Spleen (tissue), 11 donors: ENCODE measurements at regions not wholly inside any gene's neighbourhood (a gene's known extent, or its start where the extent isn't known, plus 50 kb on each side); places are given as distances from the start of the nearest gene placed in this dataset.
"Not testable (repeated sequence)": the region's sequence is repeated elsewhere in the genome, so short reads cannot be mapped to it uniquely, and the experiment has no call there.

Experiments used
- DNase-seq: peaks from one replicate; pipeline ENCODE4 v3.0.0-alpha.2; 2020
- H3K27ac ChIP-seq, 8 donors: fragments of 200-600 bp; sonication (generic) in 7 of 8; 1 replicate in 4 of 8; 2 replicates in 4 of 8; pipeline versions ENCODE4 v1.5.0 to v1.8.0; 2016 to 2021; ENCODE audit warnings: inconsistent platforms in 4 of 8, mild to moderate bottlenecking in 4 of 8, moderate library complexity in 1 of 8
- H3K27me3 ChIP-seq, 7 donors: fragments of 200-600 bp; sonication (generic) in 6 of 7; replicated peaks in 1 of 7; 1 replicate in 4 of 7; 2 replicates in 3 of 7; pipeline versions ENCODE4 v1.5.0 to v1.8.0; 2016 to 2021; ENCODE audit warnings: inconsistent platforms in 3 of 7, mild to moderate bottlenecking in 1 of 7
- H3K36me3 ChIP-seq, 6 donors: fragments of 200-600 bp; sonication (generic) in 5 of 6; 1 replicate in 4 of 6; 2 replicates in 2 of 6; pipeline versions ENCODE4 v1.5.0 to v1.8.0; 2016 to 2021; ENCODE audit warnings: inconsistent platforms in 2 of 6
- H3K4me1 ChIP-seq, 6 donors: fragments of 200-600 bp; sonication (generic) in 5 of 6; 1 replicate in 3 of 6; 2 replicates in 3 of 6; pipeline versions ENCODE4 v1.5.0 to v1.8.0; 2016 to 2021; ENCODE audit warnings: inconsistent platforms in 3 of 6
- H3K4me3 ChIP-seq, 8 donors: fragments of 200-600 bp; sonication (generic) in 7 of 8; 1 replicate in 4 of 8; 2 replicates in 4 of 8; pipeline versions ENCODE4 v1.5.0 to v1.8.0; 2016 to 2021; ENCODE audit warnings: inconsistent platforms in 4 of 8, mild to moderate bottlenecking in 4 of 8, moderate library complexity in 2 of 8
- H3K9me3 ChIP-seq, 8 donors: fragments of 200-600 bp; sonication (generic) in 7 of 8; 1 replicate in 4 of 8; 2 replicates in 4 of 8; pipeline versions ENCODE4 v1.5.0 to v1.8.0; 2016 to 2021; ENCODE audit warnings: inconsistent platforms in 4 of 8
- POLR2A ChIP-seq, 3 donors: fragments of 450-650 bp; IDR thresholded peaks; one replicate each; pipeline ENCODE4 v1.5.1; 2017; ENCODE audit warnings: antibody characterized with exemption in 3 of 3, mild to moderate bottlenecking in 1 of 3
- POLR2AphosphoS5 ChIP-seq, 3 donors: sonication (generic); formaldehyde crosslinking; IDR thresholded peaks; one replicate each; pipeline ENCODE4 v1.5.1; 2017; ENCODE audit warnings: antibody characterized with exemption in 3 of 3
- WGBS, 5 donors: extraction: QIAGEN DNeasy Blood & Tissue Kit in 3 of 5; methylation state at CpG; one replicate each; pipeline versions ENCODE4 v1.1.5 to v1.1.7; 2013 to 2018; 5-methylcytosine and 5-hydroxymethylcytosine counted together
- intact Hi-C: fragments of 100-400 bp; cut with DNase I; formaldehyde crosslinking; loops from one replicate; pipeline ENCODE4 v1.15.0; 2023; ENCODE audit warnings: low total_unique reads
- TF ChIP-seq, protein P1 (sequence below), 11 experiments: fragments of 200-600 bp in 7 of 11; fragments of 450-650 bp in 4 of 11; sonication (generic) in 4 of 11; IDR thresholded peaks in 8 of 11; conservative IDR thresholded peaks in 3 of 11; 1 replicate in 7 of 11; 2 replicates in 4 of 11; pipeline versions ENCODE4 v1.4.0 to v1.8.0; 2016 to 2021; ENCODE audit warnings: antibody characterized with exemption in 11 of 11, inconsistent platforms in 4 of 11, mild to moderate bottlenecking in 1 of 11
- donor health status: healthy with polysubstance abuse.
- donor health status: DM: no; HTN: no; CAD: no; lungs with moderate emphysema.
- donor health status: DM: no; HTN: no; CAD: no.
- donor health status: Bipolar disorder and iron deficiency.
- donor health status: healthy.
- donor health status: DM: no; HTN: no; CAD: no.
- donor health status: DM: yes; HTN: yes; CAD: no.

DNA sequence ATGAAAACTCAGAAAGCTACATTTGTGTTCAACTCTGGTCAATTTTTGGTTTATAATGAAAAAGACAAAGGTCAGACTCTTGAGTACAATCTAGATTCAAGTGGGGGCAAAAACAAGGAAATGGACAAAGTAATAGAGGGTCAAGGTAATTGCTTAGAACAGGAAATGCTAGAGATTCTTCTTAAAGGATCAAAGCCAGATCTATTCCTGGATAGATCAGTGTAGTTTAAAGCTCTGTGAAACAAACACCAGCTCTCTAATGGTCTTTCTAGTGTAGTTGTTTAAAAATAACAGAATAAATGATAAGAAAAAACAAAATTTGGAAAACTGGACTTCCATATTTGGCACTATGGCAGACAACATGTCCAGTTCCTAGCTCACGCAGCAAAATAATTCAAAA lies 70.7 kb upstream of the SLC8A3 start:
- DNase-seq, result no peak
- H3K27me3 ChIP-seq, result peaks cover 0 to 59% (median 22%) of the 10 kb centered on the region in 7 donors

DNA sequence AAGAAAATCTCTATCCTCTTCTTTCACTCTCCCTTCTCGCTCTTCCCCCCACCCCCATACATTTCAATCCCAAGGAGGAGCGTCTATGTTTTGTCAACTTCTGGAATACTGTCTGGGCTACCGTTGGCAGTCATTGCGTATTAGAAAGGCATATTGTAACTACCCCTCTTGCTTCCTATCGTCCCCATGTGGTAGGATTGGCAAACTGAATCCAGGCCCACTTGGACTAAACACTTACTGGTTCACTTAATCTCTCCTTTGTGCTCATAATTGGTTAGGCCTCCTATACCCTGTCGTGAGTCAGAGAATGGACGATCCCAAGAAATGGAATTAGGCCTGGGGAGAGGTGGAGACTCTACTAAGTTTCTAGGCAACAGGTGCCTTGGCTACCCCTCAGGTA lies 68.8 kb upstream of the SLC8A3 start:
- no peak overlapping the region for H3K27ac ChIP-seq
- no peak for DNase-seq
- intact Hi-C loops, result no loop called here
- WGBS, 5 donors, result 61 to 77% (median 67%) methylated on average over 7 of the region's 7 CpGs
- H3K27me3 ChIP-seq, result peaks cover 0 to 62% (median 35%) of the 10 kb centered on the region in 7 donors
- H3K9me3 ChIP-seq, result peaks cover 0 to 10% (median 0%) of the 10 kb centered on the region in 8 donors
- no peak overlapping the region for H3K4me3 ChIP-seq
- TF ChIP-seq POLR2AphosphoS5 (IDR thresholded peaks at IDR 0.05), result no peak
- TF ChIP-seq, protein P1, sequence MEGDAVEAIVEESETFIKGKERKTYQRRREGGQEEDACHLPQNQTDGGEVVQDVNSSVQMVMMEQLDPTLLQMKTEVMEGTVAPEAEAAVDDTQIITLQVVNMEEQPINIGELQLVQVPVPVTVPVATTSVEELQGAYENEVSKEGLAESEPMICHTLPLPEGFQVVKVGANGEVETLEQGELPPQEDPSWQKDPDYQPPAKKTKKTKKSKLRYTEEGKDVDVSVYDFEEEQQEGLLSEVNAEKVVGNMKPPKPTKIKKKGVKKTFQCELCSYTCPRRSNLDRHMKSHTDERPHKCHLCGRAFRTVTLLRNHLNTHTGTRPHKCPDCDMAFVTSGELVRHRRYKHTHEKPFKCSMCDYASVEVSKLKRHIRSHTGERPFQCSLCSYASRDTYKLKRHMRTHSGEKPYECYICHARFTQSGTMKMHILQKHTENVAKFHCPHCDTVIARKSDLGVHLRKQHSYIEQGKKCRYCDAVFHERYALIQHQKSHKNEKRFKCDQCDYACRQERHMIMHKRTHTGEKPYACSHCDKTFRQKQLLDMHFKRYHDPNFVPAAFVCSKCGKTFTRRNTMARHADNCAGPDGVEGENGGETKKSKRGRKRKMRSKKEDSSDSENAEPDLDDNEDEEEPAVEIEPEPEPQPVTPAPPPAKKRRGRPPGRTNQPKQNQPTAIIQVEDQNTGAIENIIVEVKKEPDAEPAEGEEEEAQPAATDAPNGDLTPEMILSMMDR (IDR thresholded peaks at IDR 0.05 in 8 of 11, conservative IDR thresholded peaks at IDR 0.05 in 3 of 11), result peak in 6 of 11 experiments; percentile 5 to 27 (median 15)
- H3K36me3 ChIP-seq, result no peaks in the 10 kb centered on the region
- H3K4me1 ChIP-seq, result peaks cover 0 to 7% (median 2%) of the 10 kb centered on the region in 6 donors

More for the DNA sequence above, 70.7 kb upstream of the SLC8A3 start:
- H3K9me3 ChIP-seq, result peaks cover 0 to 6% (median 0%) of the 10 kb centered on the region in 8 donors
- H3K36me3 ChIP-seq, result no peaks in the 10 kb centered on the region
- no peak overlapping the region for H3K4me3 ChIP-seq
- no peak for TF ChIP-seq POLR2A (IDR thresholded peaks at IDR 0.05)
- TF ChIP-seq POLR2AphosphoS5 (IDR thresholded peaks at IDR 0.05), result no peak
- TF ChIP-seq, protein P1 (IDR thresholded peaks at IDR 0.05 in 8 of 11, conservative IDR thresholded peaks at IDR 0.05 in 3 of 11), result no peak
- 84 to 95% (median 89%) methylated on average over 1 of the region's 1 CpG for WGBS, 5 donors
- no peak overlapping the region for H3K27ac ChIP-seq
- intact Hi-C loops, result no loop called here
- H3K4me1 ChIP-seq, result peaks cover 0 to 5% (median 1%) of the 10 kb centered on the region in 6 donors

DNA sequence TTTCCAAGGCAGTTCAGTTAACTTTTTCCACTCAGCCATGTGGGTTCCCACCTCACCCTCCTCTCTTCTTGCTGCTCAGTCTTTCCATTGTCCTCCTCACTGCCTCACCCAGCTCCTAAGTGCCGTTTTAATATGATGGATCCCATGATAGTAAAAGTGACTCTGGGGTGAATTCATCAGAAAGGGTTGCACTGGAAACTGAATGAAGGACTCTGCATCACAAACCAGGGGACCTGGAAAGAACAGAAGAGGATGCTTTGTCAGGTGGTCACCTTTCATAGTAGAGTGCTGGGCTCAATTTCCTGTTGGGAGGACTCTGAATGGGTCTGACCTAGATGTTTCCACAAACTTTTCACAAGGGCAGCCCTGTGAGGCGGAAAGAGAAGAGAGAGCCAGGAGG lies 67.8 kb upstream of the SLC8A3 start:
- DNase-seq, result no peak
- peaks cover 0 to 7% (median 2%) of the 10 kb centered on the region in 6 donors for H3K4me1 ChIP-seq
- peaks cover 0 to 69% (median 35%) of the 10 kb centered on the region in 7 donors for H3K27me3 ChIP-seq
- intact Hi-C loops, result no loop called here
- WGBS, 5 donors, result 37 to 41% (median 37%) methylated on average over 2 of the region's 2 CpGs
- no peaks in the 10 kb centered on the region for H3K36me3 ChIP-seq
- H3K4me3 ChIP-seq, result no peak overlapping the region
- peaks cover 0 to 10% (median 0%) of the 10 kb centered on the region in 8 donors for H3K9me3 ChIP-seq
- no peak overlapping the region for H3K27ac ChIP-seq
- TF ChIP-seq POLR2AphosphoS5 (IDR thresholded peaks at IDR 0.05) (no peak), POLR2A (IDR thresholded peaks at IDR 0.05) (no peak)
- TF ChIP-seq, protein P1 (IDR thresholded peaks at IDR 0.05 in 8 of 11, conservative IDR thresholded peaks at IDR 0.05 in 3 of 11), result no peak

DNA sequence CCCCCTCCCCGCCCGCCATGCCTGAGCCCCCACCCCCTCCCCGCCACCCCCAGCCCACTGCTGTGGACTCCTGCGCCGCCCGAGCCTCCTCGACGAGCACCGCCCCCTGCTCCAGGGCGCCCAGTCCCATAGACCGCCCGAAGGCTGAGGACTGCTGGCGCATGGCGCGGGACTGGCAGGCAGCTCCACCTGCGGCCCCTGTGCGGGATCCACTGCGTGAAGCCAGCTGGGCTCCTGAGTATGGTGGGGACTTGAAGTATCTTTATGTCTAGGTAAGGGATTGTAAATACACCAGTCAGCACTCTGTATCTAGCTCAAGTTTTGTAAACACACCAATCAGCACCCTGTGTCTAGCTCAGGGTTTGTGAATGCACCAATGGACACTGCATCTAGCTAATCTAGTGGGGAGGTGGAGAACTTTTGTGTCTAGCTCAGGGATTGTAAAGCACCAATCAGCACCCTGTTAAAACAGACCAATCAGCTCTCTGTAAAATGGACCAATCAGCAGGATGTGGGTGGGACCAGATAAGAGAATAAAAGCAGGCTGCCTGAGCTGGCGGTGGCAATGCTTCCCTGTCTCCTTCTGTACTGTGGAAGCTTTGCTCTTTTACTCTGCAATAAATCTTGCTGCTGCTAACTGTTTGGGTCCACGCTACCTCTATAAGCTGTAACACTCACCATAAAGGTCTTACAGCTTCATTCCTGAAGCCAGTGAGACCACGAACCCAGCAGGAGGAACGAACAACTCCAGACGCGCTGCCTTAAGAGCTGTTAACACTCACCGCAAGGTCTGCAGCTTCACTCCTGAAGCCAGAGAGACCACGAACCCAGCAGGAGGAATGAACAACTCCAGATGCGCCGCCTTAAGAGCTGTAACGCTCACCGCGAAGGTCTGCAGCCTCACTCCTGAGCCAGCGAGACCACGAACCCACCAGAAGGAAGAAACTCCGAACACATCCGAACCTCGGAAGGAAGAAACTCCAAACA lies 66.6 kb upstream of the SLC8A3 start:
- H3K4me1 ChIP-seq, H3K36me3 ChIP-seq, intact Hi-C loops, H3K9me3 ChIP-seq, H3K27ac ChIP-seq: not testable (repeated sequence)
- peak; percentile 76 for DNase-seq
- peak overlapping the region in 5 of 8 donors; percentile 20 to 68 (median 26) for H3K4me3 ChIP-seq
- TF ChIP-seq POLR2AphosphoS5 (IDR thresholded peaks at IDR 0.05), result peak in 1 of 3 donors; percentile 67
- 46 to 59% (median 51%) methylated on average over 26 to 36 of the region's 36 CpGs for WGBS, 5 donors
- H3K27me3 ChIP-seq, result peaks cover 0 to 69% (median 35%) of the 10 kb centered on the region in 7 donors
